NCI-H82 treated with DMSO at 0.1 percent for 48 hours (cell line): ENCODE measurements at regions not wholly inside any gene's neighbourhood (a gene's known extent, or its start where the extent isn't known, plus 50 kb on each side); places are given as distances from the start of the nearest gene placed in this dataset.
"Not testable (repeated sequence)": the region's sequence is repeated elsewhere in the genome, so short reads cannot be mapped to it uniquely, and the experiment has no call there.

ENCODE experiments used
- DNase-seq: peaks from one replicate; lab custom pipeline; 2025; ENCODE audit not compliant: unreplicated experiment; lab: John Stamatoyannopoulos, UW

GRCh38 chr11:109677231-109677630, 255.2 kb downstream of the C11orf87 start:
- no peak for DNase-seq

GRCh38 chr11:109677876-109678275, 255.9 kb downstream of the C11orf87 start:
- DNase-seq: no peak

DNA sequence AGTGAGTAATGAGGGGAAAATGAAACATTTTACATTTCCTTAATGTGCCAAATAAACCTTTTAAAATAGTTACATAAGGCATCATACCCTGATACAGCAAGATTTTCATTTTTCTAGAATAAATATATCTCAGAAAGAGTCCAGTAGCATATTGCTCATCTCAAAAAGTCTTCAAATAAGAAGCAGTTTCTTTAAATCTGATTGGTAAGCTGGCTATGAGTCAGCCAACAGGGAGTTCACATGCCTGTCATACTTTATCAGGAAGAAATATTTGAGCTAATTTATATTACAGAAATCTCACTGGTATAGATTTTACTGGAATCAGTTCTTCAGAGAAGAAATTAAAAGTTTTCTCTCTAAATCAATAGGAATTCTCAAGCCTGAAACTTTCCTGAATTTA, 258.1 kb downstream of the C11orf87 start:
- DNase-seq: no peak

DNA sequence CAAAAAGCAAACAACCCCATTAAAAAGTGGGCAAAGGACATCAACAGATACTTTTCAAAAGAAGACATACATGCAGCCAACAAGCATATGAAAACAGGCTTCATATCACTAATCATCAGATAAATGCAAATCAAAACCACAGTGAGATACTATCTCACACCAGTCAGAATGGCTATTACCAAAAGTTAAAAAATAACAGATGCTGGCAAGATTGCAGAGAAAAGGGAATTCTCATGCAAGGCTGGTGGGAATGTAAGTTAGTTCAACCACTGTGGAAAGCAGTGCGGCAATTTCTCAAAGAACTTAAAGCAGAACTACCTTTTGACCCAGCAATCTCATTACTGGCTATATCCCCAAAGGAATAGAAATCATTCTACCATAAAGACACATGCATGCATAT, 260.8 kb downstream of the C11orf87 start:
- DNase-seq: not testable (repeated sequence)

- no peak for DNase-seq
These were observed 273.7 kb downstream of the C11orf87 start for GRCh38 chr11:109695696-109696095.

DNA sequence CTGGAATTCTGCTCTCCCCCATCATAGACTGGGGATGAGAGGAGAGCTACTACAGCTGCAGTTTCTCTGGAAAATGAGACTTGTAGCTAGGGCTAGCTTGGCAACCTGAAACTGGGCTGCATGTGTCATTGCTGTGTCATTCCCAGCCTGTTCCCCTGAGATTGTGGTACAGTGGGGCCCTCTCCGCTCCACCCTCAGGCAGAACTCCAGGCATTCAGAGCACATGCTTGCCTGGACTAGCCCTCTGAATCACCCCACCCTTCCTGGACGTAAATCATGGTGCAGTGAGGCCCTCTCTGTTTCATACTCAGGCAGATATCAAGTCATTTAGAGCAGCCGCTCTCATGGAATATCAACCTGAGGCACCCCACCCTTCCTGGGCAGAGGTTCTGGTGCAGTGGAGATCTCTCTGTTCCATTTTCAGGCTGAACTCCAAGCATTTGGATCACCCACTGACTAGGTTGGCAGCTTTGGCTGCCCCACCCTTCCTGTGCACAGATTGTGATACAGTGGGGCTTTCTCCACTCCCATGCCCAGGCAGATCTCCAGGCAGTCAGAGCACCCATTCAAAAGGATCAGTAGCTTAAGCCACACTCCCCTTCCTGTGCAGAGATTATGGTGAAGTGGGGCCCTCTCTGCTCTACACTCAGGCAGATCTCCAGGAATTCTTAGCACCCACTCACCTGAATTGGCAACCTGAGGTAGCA, 274.4 kb downstream of the C11orf87 start:
- no peak for DNase-seq

DNA sequence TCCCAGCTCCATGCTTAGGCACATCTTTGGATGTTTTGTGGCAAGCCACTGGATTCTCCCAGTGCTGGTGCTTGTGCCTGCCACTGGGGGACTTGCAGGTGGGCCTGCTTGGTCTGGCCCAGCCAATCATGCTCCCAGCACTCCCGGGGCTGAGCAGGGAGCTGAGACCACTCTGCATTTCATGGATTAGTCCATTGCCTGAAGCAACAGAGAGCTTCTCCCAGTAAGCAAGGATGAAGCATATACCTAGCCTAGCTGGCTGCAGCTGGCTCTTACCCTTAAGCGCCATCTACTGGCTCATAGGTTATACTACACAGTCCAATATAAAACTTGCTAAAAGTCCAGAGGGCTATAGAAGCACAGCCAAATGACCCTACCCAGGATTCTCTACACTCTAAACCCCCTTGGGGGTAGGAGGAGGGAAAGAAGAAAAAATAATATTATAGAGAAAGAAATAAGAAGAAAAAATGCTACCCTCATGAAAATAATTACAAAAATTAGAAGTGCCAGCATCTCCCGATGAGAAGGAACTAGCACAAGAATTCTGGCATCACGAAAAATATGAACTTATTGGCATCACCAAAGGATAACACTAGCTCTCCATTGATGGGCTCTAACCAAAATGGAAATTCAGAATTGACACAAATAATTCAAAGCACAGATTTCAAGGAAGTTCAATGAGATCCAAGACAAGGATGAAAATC, 275.3 kb downstream of the C11orf87 start:
- DNase-seq: peak; percentile 14

- no peak for DNase-seq
These were observed 276.2 kb downstream of the C11orf87 start for GRCh38 chr11:109698237-109698636.

DNA sequence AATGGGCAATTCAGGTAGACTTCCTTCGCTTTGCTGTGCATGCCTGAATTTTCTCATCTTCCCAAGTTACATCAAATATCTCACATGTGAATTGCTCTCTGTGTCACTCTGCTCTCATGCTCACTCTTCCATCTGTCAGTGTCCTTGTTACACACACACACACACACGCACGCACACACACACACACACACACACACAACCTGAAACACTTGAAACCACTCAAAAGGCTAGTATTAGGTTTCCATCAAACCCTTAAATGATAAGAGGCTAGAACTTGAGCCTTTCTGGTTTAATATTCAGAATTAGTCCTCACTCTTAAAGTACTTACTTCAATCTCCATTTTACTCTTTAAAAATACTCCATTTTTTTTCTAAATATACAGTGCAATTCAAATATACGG, 282.4 kb downstream of the C11orf87 start:
- DNase-seq: no peak

GRCh38 chr11:109706945-109707344, 285.0 kb downstream of the C11orf87 start:
- no peak for DNase-seq

- DNase-seq: no peak
These were observed 285.4 kb downstream of the C11orf87 start for GRCh38 chr11:109707411-109707810.

DNA sequence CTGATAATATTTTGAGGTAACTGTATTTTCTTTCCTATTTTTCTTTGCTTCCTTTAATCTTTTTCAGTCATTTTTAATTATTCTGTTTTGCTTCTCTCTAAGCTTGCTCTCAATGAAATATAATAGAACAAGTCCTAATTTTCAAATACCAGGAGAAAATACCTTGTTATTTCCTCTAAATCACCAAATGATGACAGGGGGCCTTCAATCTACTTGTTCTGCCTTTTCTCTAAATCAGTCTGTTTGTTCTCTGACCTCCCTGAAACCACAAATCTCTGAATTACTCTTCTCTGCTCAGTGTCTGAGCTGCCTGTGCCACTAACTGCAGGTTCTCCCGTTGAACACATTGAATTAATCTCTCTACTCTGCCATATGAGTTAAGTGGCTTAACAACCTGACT, 286.2 kb downstream of the C11orf87 start:
- peak; percentile 23 for DNase-seq

DNA sequence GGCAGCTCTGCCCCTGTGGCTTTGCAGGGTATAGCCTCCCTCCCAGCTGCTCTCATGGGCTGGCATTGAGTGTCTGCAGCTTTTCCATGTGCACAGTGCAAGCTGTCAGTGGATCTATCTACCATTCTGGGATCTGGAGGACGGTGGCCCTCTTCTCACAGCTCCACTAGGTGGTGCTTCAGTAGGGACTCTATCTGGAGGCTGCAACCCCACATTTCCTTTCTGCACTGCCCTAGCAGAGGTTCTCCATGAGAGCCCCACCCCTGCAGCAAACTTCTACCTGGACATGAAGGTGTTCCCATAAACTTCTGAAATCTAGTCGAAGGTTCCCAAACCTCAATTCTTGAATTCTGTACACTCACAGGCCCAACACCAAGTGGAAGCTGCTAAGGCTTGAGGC, 292.5 kb downstream of the C11orf87 start:
- not testable (repeated sequence) for DNase-seq

GRCh38 chr11:109715424-109715823, 293.4 kb downstream of the C11orf87 start:
- not testable (repeated sequence) for DNase-seq

GRCh38 chr11:109726061-109726460, 304.1 kb downstream of the C11orf87 start:
- no peak for DNase-seq

GRCh38 chr11:109728056-109728455, 306.1 kb downstream of the C11orf87 start:
- no peak for DNase-seq

GRCh38 chr11:109729761-109730160, 307.8 kb downstream of the C11orf87 start:
- no peak for DNase-seq

GRCh38 chr11:109730669-109731068, 308.7 kb downstream of the C11orf87 start:
- DNase-seq: no peak

DNA sequence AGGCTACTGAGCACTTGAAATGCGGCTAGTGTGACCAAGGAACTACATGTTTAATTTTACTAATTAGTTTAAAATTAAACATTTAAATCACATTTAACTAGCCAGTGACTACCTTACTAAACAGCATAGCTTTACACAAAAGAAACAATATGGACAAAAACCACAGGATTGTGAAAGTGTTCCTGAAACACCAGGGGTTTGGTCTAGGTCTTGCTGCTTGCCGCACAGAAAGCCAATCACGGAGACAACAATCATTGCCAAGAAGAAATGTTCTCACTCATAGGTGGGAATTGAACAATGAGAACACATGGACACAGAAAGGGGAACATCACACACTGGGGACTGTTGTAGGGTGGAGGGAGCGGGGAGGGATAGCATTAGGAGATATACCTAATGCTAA, 309.5 kb downstream of the C11orf87 start:
- DNase-seq: no peak

DNA sequence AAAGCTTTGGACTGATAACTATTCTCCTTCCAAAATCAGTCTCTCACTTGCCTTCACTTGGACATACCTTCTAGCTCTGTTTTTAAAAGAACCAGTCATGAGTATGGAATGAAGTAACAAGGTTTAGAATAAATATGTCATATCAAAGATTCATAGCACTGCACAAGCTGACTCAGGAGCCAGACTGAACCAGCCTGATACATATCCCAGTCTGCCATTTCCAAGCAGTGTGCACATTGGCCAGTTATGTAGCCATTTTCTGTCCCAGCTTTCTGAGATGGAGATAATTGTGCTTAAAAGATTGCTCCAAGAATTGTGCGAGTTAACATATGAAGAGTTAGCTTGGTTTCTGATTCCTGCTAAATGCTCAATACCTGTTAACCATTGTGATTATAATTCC, 311.3 kb downstream of the C11orf87 start:
- DNase-seq: no peak

GRCh38 chr11:109734566-109734965, 312.6 kb downstream of the C11orf87 start:
- DNase-seq: no peak

DNA sequence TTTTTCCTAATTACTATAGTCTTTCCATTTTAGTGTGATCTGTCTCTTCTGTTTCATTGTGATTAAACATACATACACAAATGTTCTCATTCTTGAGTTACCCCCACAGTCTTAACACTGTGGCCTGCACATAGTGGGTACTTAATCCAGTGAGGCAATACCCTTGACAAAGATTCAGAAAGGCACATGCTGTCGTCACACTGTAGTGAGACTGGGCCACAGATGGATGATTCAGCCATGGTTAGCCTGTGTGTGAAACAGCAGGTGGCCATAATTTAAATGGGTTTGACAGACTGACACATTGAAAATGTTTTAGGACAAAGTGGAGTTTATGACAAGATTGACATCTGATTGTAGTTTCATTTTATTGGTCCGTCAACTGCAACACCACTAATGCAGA, 313.1 kb downstream of the C11orf87 start:
- no peak for DNase-seq

- DNase-seq: no peak
These were observed 317.4 kb downstream of the C11orf87 start for GRCh38 chr11:109739379-109739778.
